Thyroid gland (tissue), 4 donors: ENCODE measurements at regions not wholly inside any gene's neighbourhood (a gene's known extent, or its start where the extent isn't known, plus 50 kb on each side); places are given as distances from the start of the nearest gene placed in this dataset.

Experiments used
- POLR2A ChIP-seq, 2 donors: fragments of 450-650 bp; IDR thresholded peaks; one replicate each; pipeline ENCODE4 v1.6.1; 2017; ENCODE audit warnings: antibody characterized with exemption in 2 of 2, mild to moderate bottlenecking in 2 of 2, moderate library complexity in 1 of 2
- TF ChIP-seq, protein P1 (sequence below), 6 experiments: fragments of 200-600 bp in 3 of 6; fragments of 450-650 bp in 3 of 6; sonication (generic) in 3 of 6; IDR thresholded peaks; one replicate each; pipeline ENCODE4 v1.5.1; 2016 to 2019; ENCODE audit warnings: antibody characterized with exemption in 6 of 6, mild to moderate bottlenecking in 2 of 6, inconsistent platforms in 1 of 6, moderate library complexity in 1 of 6

DNA sequence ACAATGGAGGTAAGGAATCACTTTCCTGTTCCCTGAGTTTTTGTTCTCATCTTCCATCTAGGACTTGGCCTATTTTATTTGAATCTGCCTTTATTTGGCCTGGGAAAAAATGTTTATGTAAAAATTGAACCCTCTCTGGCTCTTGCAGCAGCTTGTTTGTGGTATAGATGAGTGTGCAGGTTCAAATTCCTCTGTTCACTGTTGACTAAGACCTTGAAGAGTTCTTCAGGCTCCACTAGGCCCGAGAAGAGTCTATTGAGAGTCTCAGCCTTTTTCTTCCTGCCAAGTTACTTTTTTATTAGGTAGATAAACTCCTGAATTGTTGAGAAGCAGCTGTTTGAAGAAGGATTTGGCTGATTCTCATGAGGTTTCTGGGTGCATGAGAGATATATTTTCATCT is 248.8 kb upstream of the ADGRL2 start:
- no peak for TF ChIP-seq POLR2A (IDR thresholded peaks at IDR 0.05)
- TF ChIP-seq, protein P1, sequence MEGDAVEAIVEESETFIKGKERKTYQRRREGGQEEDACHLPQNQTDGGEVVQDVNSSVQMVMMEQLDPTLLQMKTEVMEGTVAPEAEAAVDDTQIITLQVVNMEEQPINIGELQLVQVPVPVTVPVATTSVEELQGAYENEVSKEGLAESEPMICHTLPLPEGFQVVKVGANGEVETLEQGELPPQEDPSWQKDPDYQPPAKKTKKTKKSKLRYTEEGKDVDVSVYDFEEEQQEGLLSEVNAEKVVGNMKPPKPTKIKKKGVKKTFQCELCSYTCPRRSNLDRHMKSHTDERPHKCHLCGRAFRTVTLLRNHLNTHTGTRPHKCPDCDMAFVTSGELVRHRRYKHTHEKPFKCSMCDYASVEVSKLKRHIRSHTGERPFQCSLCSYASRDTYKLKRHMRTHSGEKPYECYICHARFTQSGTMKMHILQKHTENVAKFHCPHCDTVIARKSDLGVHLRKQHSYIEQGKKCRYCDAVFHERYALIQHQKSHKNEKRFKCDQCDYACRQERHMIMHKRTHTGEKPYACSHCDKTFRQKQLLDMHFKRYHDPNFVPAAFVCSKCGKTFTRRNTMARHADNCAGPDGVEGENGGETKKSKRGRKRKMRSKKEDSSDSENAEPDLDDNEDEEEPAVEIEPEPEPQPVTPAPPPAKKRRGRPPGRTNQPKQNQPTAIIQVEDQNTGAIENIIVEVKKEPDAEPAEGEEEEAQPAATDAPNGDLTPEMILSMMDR (IDR thresholded peaks at IDR 0.05): no peak
